ENCODE measurements at regions not wholly inside any gene's neighbourhood (a gene's known extent, or its start where the extent isn't known, plus 50 kb on each side); places are given as distances from the start of the nearest gene placed in this dataset.

- TF ChIP-seq, protein P1, sequence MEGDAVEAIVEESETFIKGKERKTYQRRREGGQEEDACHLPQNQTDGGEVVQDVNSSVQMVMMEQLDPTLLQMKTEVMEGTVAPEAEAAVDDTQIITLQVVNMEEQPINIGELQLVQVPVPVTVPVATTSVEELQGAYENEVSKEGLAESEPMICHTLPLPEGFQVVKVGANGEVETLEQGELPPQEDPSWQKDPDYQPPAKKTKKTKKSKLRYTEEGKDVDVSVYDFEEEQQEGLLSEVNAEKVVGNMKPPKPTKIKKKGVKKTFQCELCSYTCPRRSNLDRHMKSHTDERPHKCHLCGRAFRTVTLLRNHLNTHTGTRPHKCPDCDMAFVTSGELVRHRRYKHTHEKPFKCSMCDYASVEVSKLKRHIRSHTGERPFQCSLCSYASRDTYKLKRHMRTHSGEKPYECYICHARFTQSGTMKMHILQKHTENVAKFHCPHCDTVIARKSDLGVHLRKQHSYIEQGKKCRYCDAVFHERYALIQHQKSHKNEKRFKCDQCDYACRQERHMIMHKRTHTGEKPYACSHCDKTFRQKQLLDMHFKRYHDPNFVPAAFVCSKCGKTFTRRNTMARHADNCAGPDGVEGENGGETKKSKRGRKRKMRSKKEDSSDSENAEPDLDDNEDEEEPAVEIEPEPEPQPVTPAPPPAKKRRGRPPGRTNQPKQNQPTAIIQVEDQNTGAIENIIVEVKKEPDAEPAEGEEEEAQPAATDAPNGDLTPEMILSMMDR (IDR thresholded peaks at IDR 0.05): no peak
- TF ChIP-seq POLR2AphosphoS5 (IDR thresholded peaks at IDR 0.05; ENCODE audit: low read depth, low read length) (no peak), SIN3A (IDR thresholded peaks at IDR 0.05; ENCODE audit: borderline replicate concordance, insufficient read depth, low read depth, low read length) (no peak), TCF7L2 (IDR thresholded peaks at IDR 0.05; ENCODE audit: low read depth, low read length) (no peak), REST (IDR thresholded peaks at IDR 0.05; ENCODE audit: insufficient read depth in 1 of 2, low read depth in 2 of 2, low read length in 1 of 2) (no peak)
Observed at GRCh38 chr16:54631782-54632181, 298.9 kb upstream of the IRX5 start.
